Retina (tissue), 1 donor: ENCODE measurements at regions not wholly inside any gene's neighbourhood (a gene's known extent, or its start where the extent isn't known, plus 50 kb on each side); places are given as distances from the start of the nearest gene placed in this dataset.
A peak's percentile ranks its signal among the peaks of the same experiment; 100 is the strongest.
"Not testable (repeated sequence)": the region's sequence is repeated elsewhere in the genome, so short reads cannot be mapped to it uniquely, and the experiment has no call there.

Source experiments
- DNase-seq: peaks from one replicate; pipeline ENCODE4 v3.0.0-alpha.2; 2016

DNA sequence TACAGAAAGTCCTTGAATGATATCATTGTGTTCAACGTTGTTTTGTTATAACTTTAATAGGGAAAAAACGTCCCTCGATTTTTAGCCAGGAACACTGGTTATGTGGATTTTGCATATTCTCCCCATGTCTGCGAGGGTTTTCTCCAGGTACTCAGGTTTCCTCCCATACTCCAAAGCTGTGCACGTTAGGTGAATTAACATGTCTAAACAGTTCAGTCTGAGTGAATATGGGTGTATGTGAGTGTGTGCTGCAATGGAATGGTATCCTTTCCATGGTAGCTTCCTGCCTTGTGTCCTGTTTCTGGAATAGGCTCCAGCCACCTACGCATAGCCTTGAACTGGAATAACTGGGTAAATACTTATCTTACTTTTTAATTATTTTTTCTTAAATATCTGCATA lies 810.8 kb upstream of the ATXN7L3B start:
- DNase-seq: peak; percentile 16

DNA sequence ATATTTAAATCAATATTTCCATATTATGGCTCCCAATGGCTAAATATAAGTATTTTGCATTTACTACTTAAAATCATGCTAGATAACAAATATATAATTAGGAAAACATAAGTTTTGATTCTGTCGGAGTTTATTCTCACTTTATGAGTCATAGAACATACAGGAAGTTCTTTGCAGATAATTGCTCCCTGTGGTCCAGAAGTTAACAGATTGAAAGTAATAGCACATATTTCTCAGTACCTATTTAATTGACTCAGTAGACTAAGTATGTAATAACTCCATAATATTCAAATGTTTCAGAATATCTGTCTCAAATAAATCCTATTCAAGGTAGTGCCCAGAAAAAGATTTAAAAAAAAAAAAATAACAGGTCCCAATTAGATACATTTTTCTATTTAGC lies 806.0 kb upstream of the ATXN7L3B start:
- DNase-seq: no peak

DNA sequence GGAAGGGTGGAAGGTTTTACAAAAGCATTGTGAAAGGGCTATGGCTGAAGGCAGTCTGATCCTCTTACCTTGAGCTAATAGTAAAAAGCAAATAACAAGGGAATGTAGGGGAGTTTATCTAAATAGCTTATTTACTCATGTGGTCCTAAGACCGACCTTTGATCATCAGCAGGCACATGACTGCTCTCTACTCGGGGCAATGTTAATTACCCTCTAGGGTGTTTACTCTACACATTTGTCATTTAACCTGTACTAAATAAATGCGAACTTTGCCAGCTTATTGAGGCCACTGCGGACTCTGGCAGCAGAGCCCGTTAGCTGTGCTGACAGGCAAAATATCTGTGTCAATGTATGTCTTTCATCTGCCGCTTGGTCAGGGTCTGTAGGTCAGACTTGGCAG lies 768.3 kb upstream of the ATXN7L3B start:
- no peak for DNase-seq

DNA sequence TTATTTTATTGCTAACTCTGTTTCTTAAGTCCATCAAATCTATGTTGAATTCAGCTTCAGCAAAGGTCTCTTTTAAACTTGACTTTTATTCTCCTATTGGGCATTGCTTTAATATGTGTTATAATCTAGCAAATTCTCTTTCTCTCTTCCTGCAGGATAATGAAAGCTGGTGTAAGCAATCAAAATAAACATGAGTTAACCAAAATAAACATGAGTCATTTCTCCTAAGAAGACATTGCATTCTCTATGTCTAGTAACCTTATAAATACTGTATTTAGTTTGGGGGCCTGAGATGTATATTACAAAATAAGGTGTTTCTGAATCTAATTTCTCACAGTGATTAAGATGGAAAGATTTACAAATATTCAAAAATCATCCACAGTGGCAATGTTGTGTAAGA lies 739.1 kb upstream of the ATXN7L3B start:
- DNase-seq: no peak

DNA sequence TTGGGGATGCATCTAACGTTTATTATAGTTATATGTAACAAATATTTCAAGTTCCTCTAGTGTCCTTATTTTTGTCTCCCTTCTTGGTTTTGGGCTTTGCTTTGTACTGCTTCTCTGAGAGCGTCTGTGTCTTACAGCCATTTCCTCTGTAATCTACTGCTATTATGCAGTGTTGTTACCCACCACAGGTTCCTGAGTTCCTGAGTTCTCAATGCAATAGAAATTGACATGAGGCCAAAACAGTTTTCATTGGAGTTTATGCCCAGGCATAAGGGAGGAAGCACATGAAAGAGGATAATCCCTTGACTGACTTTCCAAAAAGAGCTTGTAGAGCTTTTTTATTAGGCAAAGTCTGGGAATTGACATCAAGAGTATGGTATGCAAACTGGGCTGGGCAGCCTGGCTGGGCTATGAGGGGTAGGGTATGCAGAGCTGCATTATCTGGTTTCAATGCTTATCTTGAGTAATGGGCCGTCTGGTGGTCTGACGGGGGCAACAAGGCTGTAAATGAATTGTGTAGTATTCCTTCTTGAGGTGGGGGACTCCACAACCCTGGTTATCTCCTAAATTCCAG lies 722.5 kb upstream of the ATXN7L3B start:
- DNase-seq: no peak

DNA sequence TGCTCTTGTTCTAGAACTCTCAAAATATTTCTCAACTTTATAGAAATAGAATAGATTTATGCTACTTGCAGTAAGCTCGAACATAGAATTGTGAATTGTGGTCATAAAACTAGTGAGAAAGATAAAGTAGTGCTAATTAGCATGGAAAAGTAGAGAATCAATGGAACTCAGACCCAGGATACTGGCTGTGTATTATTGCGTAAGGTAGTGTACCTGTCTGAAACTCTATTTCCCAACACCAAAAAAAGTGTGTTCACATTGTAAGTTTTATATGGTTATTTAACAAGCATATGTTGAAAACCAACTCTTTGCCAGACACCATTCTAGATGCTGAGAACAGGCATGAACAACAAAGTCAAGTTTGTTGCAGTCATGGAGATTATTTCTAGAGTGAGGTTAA lies 720.5 kb upstream of the ATXN7L3B start:
- no peak for DNase-seq

DNA sequence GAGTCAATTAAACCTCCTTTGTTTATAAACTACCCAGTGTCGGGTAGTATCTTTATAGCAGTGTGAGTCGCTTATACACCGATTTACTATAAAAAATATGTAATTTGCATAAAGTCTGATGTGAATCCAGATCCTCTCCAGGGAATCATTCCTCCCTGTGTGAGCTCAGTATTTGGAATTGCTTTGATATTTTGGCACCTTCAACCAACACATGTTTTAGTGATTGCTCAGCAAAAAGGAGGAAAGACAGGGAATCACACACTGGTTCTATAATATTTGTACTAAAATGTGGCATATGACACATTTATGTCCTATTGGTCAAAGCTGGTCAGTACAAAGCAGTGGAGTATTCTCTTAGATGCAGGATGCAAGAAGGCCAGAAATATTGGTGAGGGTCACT lies 703.9 kb upstream of the ATXN7L3B start:
- no peak for DNase-seq

DNA sequence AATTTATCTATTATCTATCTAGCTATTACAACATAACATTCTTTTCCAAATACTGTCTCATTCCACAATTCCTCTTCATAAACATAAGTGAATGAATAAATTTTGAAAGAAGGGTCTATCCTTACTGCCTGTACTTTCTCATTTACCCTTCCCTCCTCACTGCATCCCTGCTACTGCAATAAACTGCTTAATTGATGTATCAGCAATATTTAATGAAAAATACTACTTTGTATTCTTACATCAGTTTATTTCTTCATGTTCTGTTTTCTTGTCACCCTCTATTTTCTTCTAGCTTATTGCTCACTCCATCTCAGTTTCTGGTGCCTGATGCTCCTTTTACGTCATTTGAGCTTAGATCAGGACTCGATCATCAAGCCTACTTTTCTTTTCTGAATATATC lies 695.7 kb upstream of the ATXN7L3B start:
- DNase-seq: no peak

DNA sequence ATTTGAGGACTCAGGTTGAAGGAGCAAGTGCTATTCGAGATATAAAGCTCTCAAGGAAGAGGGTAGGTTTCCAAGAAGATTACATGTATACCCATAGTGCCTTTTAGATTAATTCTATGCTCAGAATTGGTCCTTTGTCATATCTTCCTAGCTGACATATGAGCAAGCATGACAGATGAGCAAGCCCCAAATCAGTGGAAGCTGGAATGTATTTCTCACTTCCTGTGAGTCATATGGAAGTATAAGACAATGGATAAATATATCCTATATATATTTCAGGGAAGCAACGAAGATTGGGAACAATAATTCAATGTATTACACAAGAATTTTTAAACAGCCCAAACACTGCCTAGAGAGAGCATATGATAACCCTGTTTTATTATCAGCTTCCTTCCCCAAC lies 674.1 kb upstream of the ATXN7L3B start:
- DNase-seq: no peak

DNA sequence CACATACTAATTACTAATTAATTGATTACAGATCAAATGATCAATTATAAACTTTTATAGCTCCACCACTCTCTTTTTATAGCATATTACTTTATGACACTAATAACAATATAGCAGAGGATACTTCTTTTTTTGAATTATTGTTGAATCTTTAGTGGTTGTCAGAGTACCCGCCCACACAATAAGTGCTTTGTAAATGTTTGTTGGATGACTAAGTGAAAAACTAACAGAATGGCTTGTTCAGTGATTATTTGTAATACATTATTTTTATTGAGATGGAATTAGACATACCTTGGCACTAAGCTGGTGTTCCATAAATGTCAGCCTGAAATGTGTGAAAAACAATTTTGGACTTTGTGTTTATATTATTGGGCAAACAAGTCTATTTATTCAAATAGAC lies 670.5 kb upstream of the ATXN7L3B start:
- no peak for DNase-seq

DNA sequence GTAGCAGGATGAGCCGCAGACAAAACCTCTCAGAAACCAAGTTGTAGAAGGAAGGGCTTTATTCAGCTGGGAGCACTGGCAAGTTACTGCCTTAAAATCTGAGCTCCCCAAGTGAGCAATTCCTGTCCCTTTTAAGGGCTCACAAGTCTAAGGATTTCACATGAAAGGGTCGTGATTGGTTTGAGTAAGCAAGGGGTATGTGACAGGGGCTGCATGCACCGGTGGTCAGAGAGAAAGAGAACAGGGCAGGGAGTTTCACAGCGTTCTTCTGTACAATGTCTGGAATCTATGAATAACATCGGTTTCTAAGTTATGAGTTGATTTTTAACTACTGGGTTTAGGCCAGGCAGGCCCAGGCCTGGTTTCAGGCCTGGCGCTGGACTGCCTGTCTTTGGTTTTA lies 660.3 kb upstream of the ATXN7L3B start:
- not testable (repeated sequence) for DNase-seq

DNA sequence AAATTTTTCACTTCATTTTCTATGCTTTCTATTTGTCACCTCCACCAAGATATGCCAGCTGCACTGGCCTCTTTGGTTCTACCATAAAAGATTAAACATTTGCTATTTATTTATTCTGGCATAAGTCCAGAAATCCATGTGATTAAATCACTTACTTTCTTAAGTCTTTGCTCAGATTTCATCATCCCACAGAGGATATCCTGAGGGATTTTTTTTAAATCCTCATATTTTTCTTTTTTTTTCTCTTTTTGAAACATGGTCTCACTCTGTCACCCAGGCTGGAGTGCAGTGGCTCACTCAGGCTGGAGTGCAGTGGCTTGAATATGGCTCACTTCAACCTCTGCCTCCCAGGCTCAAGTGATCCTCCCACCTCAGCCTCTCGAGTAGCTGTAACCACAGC lies 645.4 kb upstream of the ATXN7L3B start:
- DNase-seq: no peak

DNA sequence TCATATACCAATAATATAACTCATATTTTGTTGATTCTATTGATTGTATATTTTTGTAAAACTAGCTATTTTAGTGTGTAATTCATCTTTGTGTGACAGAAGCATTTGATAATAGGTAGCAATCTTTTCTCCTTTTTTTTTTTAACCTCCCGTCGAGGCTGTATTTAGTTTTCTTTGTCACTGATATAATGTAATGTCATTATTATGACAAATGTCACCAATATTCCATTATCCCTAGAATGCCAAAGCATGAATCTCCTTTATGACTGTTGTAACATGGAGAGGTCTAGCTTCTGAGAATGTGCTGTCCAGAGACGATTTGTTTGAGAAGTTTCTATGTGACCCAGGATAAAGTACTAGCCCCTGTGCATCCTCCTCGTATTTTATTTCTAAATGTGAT lies 639.0 kb upstream of the ATXN7L3B start:
- DNase-seq: no peak

DNA sequence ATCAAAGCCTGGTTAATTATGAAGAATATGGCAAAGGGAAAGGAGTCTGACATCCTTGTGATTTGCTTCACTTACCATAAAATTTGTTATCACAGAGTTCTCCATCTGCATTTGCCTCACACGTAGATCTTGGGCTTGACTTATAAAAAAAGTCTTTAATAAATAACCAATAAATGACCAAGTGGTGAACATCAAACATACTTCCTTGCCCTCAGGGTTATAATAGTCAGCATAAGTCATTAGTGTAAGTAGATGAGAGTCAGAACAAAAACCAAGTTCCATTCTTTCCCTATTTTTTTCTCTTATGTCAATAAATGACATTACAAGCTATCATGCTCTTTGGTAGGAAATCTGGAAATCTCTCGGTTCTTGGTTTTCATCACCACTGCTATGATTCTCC lies 635.4 kb upstream of the ATXN7L3B start:
- DNase-seq: no peak

DNA sequence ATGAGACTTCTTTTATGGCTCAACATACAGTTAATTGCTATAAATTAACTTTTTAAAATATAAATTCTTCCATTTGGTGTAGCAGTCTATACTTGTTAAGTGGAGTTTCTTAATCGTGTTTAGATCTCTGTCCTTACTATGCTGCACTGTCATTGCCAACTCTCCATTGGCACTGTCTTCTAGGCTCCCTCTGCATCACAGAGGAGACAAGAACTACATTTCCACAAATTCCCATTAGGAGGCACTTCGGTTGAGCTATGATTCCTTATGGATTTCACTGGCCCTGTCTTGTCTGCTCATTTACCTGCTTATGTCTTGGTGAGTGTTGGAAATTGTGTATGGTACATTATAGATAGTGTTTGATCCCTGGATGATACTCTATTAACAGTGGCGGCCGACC lies 630.9 kb upstream of the ATXN7L3B start:
- no peak for DNase-seq

DNA sequence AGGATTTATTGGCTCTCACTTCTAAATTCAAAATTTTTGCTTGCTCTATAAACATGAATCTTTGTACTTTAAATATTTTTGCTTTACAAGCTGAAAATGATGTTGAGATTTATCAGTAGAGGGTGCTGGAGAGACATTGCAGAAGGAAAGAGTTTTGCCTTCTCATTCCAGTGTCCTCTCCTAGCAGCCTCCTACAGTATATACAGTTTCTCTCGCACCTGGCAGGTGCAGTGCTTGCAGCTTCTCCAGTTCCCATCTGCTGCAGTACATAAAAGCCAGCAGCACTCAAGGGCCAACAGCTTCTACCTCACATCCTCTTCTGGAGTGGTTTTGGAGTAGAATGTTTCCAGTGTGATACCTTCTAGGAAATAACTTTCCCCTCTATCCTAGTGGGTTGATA lies 601.8 kb upstream of the ATXN7L3B start:
- DNase-seq: no peak

DNA sequence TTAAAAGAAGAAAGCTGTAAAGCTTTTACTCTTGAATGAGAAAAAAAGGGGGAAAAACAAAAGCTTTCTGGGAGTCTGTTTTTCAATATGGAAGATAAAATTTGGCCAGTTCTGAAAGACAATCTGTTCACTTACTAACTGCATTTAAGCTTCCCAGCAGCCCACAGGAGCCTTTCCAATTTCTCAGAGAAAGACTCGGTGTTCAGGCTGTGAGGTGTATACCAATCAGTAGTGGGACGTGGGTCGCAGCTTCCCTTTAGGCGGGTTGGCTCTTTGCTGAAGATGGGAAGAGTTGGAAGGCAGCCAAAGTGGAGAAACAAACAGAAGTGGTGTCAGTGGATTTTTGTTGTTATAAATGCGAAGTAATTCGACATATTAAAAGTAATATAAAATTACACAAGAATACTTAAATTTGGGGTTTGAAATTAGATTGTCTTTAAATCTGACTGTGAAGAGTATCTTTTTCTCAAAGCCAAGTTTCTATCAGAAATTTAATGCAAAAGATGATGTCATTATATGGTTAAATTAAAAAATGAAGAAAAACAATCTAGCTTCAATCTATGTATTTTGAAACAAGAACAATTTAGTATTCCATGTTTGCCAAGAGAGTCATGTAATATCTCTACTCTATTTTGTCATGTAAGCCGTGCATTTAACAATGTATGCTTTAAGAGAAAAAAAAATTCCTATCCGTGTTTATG lies 590.2 kb upstream of the ATXN7L3B start:
- no peak for DNase-seq

DNA sequence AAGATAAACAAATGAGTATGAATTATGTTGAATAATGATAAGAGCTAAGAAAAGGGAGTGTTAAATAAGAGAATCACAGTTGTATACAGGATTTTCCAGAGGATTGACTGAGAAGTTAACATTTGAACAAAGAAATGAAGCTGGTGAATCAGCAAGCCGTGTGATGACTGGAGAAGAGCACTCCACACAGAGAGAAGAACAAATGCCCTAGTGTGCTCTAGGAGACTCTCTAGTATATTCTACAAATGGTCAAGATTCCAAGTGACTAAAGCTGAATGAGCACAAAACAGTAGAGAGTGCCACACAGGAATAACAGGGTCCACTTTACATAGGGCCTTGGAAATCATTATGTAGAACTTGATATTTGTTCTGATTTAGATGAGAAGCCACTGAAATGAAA lies 587.1 kb upstream of the ATXN7L3B start:
- no peak for DNase-seq

DNA sequence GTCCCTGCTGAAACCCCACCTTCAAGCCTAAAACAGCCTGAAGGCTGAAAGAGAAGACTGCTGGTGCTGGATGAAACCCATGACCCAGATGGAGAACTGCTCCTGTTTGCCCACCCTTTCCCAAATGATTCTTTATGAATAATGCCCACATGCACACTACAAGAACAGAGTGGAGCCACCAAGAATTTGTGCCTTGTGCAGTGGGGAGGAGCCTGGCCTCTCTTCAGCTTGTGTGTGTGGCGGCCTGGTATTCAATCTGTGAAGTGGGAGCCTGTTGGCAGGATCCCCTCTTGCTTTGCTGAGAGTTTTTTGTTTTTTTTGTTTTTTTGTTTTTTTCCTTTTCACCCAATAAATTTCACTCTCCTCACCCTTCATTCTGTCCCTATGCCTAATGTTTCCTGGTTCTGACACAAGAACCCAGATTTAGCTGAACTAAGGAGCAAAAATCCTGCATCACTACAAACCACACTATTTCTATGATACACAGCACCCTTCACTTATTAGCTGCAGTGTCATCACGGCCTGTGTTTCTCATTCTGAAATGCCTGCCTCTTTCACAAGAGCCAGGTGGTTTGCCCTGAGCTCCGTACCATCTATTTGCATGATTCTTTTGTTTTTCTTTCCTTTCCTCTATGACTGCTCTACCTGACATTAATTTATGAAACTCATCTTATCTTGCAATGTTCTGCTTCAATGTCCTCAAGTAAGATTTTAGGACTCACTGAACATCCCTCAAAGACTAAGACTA lies 585.5 kb upstream of the ATXN7L3B start:
- DNase-seq: no peak

DNA sequence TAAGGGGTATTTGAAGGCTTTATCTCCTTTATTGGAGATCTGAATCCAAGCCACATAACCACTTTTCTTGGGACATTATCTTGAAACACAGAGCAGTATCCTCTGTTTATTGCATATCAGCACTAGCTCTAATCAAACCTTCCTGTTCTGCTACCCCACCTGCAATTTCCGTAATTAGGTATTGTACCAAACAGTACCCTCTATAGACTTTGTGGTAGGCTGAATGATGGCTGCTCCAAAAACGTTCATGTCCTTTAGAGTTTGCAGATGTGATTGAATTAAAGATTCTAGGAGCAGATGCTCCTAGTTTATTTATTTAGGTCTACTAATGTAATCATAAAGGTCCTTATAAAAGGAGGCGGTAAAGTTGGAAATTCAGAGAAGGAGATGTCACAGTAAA lies 573.0 kb upstream of the ATXN7L3B start:
- DNase-seq: no peak

DNA sequence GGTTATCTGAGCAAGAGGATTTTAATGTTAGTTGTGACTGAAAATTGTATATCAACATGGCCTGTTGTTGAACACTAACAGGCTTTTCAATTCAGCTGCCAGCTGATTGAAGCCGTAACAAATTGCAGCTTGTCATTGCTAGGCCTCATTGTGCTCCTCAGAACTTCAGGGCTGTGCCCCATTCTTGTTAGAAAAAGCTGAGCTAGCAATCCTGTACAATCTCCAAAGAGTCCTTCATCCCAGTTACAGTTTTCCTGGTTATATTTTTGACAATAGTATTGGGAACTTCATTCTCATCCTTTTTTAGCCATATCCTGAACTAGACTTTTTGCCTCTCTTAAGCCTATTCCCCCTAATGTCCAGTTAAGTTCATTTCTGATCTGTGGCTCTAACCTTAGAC lies 564.1 kb upstream of the ATXN7L3B start:
- peak; percentile 32 for DNase-seq

DNA sequence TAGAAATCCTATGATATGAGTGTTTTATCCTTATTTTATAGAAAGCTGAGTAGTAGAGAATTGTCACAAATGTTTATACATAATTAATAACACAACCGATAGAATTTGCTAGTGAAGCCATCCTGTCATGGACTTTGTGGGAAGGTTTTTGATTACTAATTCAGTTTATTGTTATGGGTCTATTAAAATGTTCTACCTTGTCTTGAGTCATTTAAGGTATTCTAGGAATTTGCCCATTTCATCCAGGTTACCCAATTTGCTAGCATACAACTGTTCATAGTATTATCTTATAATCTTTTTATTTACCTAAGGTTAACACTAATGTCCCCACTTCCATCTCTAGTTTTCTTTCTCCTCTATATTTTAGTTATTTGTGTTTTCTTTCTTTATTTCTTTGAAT lies 553.1 kb upstream of the ATXN7L3B start:
- DNase-seq: no peak

DNA sequence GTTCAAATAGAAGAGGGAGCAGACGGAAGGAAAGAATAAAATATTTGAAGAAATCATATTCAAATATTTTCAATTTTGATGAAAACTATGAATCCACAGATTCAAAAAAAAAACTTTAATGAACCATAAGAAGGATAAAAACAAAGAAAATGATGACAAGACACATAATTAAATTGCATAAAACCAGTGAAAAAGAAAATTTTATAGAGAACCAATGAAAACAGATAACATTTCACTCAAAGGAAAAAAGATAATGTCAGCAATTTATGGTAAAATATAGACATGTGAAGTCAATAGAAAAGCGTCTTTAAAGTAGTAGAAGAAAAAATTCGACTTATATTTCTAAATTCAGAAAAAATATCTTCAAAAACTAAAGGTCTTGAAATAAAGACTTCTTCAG lies 546.5 kb upstream of the ATXN7L3B start:
- no peak for DNase-seq

DNA sequence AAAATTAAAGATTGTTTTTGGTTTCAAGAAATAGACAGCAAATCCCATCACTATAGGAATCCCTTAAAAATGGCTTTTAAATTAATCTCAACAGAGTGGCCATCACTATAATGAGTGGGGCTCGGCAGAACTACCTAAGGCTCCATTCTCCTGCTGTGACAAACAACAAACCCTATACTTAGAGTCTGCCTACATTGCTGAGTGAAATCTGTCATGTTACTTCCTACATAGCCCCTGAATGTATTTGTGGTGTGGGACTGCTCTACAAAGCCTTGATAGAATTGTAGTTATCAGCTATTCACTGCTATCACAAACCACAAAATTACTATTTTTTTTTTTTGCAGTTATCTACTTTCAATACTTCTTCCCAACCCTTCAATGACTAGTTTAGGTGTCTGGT lies 538.7 kb upstream of the ATXN7L3B start:
- DNase-seq: no peak

DNA sequence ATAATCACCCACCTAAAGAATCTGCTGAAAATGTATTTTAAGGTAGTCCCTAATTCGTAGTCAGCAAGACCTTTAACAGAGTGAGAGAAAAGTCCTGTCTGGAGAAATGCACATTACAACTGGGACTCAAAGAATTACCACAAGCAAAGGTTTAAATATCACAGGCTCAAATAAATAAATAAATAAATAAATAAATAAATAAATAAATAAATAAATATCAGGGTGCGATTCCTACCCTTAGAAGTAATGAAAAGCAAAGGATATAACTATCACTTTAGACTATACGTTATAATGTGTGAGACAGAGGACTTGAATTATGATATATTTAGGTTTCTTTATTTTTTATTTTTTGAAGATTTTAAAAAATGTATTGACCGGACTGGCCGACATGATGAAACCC lies 522.5 kb upstream of the ATXN7L3B start:
- DNase-seq: no peak
